ENCODE measurements at regions not wholly inside any gene's neighbourhood (a gene's known extent, or its start where the extent isn't known, plus 50 kb on each side); places are given as distances from the start of the nearest gene placed in this dataset.
"Not testable (repeated sequence)": the region's sequence is repeated elsewhere in the genome, so short reads cannot be mapped to it uniquely, and the experiment has no call there.

DNA sequence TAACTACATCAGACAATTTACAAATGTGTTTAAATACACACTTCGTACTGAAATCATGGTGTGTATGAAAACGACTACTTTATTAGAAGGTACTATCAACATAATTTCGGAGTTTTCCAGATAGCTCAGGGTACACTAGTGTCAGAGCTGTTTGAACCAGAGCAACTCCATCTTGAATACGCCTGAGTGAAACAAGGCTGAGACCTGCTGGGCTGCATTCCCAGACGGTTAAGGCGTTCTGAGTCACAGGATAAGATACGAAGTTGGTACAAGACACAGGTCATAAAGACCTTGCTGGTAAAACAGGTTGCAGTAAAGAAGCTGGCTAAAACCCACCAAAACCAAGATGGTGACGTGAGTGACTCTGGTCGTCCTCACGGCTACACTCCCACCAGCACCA lies 167.6 kb downstream of the THBS2 start:
- no peak for FAIRE-seq
- no peak overlapping the region for H3K27ac ChIP-seq
- 67% methylated on average over 10 of the region's 10 CpGs for WGBS (ENCODE audit: missing lambda C conversion rate)
- H3K4me3 ChIP-seq = no peak overlapping the region
- CTCF ChIA-PET = interaction anchor here (0.9 kb wide), 1 partner anchor 120 kb away, joined by 3 read pairs; no protein-coding TSS in a partner anchor
- no peaks in the 10 kb centered on the region for H3K4me1 ChIP-seq
- H3K4me2 ChIP-seq = no peak overlapping the region
- peaks cover 6% of the 10 kb centered on the region; the same call in 1 of the 3 replicates for H3K9me3 ChIP-seq
- no peak for TF ChIP-seq EP300 (IDR thresholded peaks at IDR 0.05)
- TF ChIP-seq, protein P1, sequence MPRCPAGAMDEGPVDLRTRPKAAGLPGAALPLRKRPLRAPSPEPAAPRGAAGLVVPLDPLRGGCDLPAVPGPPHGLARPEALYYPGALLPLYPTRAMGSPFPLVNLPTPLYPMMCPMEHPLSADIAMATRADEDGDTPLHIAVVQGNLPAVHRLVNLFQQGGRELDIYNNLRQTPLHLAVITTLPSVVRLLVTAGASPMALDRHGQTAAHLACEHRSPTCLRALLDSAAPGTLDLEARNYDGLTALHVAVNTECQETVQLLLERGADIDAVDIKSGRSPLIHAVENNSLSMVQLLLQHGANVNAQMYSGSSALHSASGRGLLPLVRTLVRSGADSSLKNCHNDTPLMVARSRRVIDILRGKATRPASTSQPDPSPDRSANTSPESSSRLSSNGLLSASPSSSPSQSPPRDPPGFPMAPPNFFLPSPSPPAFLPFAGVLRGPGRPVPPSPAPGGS (IDR thresholded peaks at IDR 0.05) = no peak
- TF ChIP-seq GATA3 (IDR thresholded peaks at IDR 0.05; ENCODE audit: borderline replicate concordance) = no peak
- TF ChIP-seq TFCP2L1 (CRISPR knock-in tag; IDR thresholded peaks at IDR 0.05) = no peak
- no peak for TF ChIP-seq ZSCAN20 (CRISPR knock-in tag; IDR thresholded peaks at IDR 0.05)
- no peak for TF ChIP-seq NPAS2 (CRISPR knock-in tag; IDR thresholded peaks at IDR 0.05; ENCODE audit: borderline replicate concordance)
- ATAC-seq = no peak
- POLR2A ChIA-PET = no interaction called here
- no peak for DNase-seq (ENCODE audit: low read depth in 1 of 2, low spot score in 1 of 2)

DNA sequence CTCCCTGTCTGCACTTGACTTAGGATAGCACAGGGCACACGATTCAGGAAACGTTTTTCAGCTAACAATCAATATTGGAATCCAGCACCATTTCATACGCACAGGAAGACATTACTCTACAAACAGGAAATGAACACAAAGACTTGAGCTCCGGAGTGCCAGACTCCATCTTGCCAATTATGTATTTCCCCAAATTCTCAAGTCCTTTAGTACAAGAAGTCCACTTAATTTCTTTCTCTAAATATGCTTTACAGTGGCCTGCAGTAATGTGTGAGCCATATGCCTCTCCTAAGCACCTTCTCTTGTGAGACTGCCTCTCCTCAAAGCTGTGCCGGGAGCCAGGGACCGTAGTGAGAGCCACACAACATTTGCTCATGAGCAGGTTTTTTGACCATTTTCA lies 168.2 kb downstream of the THBS2 start:
- FAIRE-seq (no peak), DNase-seq (ENCODE audit: low read depth in 1 of 2, low spot score in 1 of 2) (no peak), ATAC-seq (no peak)
- Histone ChIP-seq H3K4me1 (no peaks in the 10 kb centered on the region), H3K27ac (no peak overlapping the region), H3K4me2 (no peak overlapping the region), H3K4me3 (no peak overlapping the region), H3K9me3 (0 out of 3 replicates have a peak, but pooled peaks cover under 1% of the 10 kb centered on the region)
- TF ChIP-seq FOXS1 (CRISPR knock-in tag; IDR thresholded peaks at IDR 0.05) = no peak
- TF ChIP-seq HDAC2 (IDR thresholded peaks at IDR 0.05) = no peak
- TF ChIP-seq EP300 (IDR thresholded peaks at IDR 0.05) = no peak
- no peak for TF ChIP-seq CBX8 (IDR thresholded peaks at IDR 0.05)
- TF ChIP-seq HOXB13 (CRISPR knock-in tag; IDR thresholded peaks at IDR 0.05; ENCODE audit: low read depth) = no peak
- no peak for TF ChIP-seq ZC3H11A (IDR thresholded peaks at IDR 0.05)
- TF ChIP-seq HOXB5 (CRISPR knock-in tag; IDR thresholded peaks at IDR 0.05) = no peak
- WGBS (ENCODE audit: missing lambda C conversion rate) = 82% methylated on average over 6 of the region's 6 CpGs
- POLR2A ChIA-PET = no interaction called here
- CTCF ChIA-PET = interaction anchor here (0.9 kb wide), 1 partner anchor 120 kb away, joined by 3 read pairs; no protein-coding TSS in a partner anchor

DNA sequence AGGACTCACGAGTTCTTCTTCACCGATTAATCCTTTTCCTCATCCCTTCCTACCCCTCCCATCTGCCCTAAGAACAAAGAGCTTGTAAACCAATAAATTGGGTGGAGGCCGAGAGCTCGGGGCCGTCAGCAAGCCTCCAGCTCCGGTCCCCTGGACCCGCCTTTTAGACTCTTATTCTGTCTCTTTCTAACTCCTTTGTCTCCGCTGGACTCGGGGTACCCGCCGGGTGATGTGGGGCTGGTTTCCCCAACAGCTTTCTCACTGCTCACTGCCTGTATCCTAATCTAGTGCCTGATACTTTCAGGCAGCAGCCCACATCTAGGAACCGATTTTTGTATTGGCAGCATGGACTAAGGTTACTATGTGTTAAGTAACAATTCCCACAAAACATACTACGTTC lies 169.1 kb downstream of the THBS2 start:
- H3K9me3 ChIP-seq; ATAC-seq; DNase-seq (ENCODE audit: low read depth in 1 of 2, low spot score in 1 of 2); H3K27ac ChIP-seq; H3K4me2 ChIP-seq; H3K4me1 ChIP-seq; FAIRE-seq; POLR2A ChIA-PET; H3K4me3 ChIP-seq: not testable (repeated sequence)
- CTCF ChIA-PET = interaction anchor here (0.6 kb wide), 1 partner anchor 20 kb away, joined by 3 read pairs; no protein-coding TSS in a partner anchor
- WGBS (ENCODE audit: missing lambda C conversion rate) = 85% methylated on average over 13 of the region's 13 CpGs

DNA sequence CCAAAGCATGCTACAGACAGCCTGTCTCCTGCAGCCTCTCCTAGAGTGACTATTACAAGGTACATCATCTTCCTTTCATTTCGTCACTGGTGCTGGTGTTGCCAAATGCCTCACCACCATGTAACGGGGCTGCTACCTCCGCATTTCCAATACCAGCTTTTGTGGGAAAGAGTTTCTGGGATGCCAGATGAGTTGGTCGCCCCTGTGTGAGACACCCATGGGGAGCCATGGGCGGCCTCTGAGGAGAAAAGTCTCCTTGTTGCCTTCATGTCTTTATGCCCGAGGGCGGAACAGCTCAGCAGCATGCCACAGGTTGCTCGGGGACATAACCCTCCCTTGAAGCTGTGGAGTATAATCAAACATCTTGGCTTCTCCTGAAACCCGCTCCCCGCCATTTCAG lies 169.6 kb downstream of the THBS2 start:
- Histone ChIP-seq H3K4me1 (no peaks in the 10 kb centered on the region), H3K4me3 (no peak overlapping the region), H3K4me2 (no peak overlapping the region), H3K27ac (no peak overlapping the region), H3K9me3 (no peaks in the 10 kb centered on the region)
- 71% methylated on average over 7 of the region's 10 CpGs for WGBS (ENCODE audit: missing lambda C conversion rate)
- ATAC-seq (no peak), FAIRE-seq (no peak), DNase-seq (ENCODE audit: low read depth in 1 of 2, low spot score in 1 of 2) (no peak)
- no peak for TF ChIP-seq HOXB5 (CRISPR knock-in tag; IDR thresholded peaks at IDR 0.05)
- TF ChIP-seq, protein P2, sequence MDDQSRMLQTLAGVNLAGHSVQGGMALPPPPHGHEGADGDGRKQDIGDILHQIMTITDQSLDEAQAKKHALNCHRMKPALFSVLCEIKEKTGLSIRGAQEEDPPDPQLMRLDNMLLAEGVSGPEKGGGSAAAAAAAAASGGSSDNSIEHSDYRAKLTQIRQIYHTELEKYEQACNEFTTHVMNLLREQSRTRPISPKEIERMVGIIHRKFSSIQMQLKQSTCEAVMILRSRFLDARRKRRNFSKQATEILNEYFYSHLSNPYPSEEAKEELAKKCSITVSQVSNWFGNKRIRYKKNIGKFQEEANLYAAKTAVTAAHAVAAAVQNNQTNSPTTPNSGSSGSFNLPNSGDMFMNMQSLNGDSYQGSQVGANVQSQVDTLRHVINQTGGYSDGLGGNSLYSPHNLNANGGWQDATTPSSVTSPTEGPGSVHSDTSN (IDR thresholded peaks at IDR 0.05) = no peak
- no peak for TF ChIP-seq EHF (CRISPR knock-in tag; IDR thresholded peaks at IDR 0.05)
- TF ChIP-seq POLR2A (IDR thresholded peaks at IDR 0.05; ENCODE audit: low read length) = no peak
- TF ChIP-seq, protein P3, sequence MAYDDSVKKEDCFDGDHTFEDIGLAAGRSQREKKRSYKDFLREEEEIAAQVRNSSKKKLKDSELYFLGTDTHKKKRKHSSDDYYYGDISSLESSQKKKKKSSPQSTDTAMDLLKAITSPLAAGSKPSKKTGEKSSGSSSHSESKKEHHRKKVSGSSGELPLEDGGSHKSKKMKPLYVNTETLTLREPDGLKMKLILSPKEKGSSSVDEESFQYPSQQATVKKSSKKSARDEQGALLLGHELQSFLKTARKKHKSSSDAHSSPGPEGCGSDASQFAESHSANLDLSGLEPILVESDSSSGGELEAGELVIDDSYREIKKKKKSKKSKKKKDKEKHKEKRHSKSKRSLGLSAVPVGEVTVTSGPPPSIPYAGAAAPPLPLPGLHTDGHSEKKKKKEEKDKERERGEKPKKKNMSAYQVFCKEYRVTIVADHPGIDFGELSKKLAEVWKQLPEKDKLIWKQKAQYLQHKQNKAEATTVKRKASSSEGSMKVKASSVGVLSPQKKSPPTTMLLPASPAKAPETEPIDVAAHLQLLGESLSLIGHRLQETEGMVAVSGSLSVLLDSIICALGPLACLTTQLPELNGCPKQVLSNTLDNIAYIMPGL (CRISPR knock-in tag; IDR thresholded peaks at IDR 0.05; ENCODE audit: borderline replicate concordance) = no peak
- TF ChIP-seq RCOR1 (IDR thresholded peaks at IDR 0.05; ENCODE audit: low read depth, low read length) = no peak
- no peak for TF ChIP-seq MYC (IDR thresholded peaks at IDR 0.05; ENCODE audit: borderline replicate concordance, low read length)
- TF ChIP-seq, protein P4, sequence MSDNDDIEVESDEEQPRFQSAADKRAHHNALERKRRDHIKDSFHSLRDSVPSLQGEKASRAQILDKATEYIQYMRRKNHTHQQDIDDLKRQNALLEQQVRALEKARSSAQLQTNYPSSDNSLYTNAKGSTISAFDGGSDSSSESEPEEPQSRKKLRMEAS (IDR thresholded peaks at IDR 0.05) = no peak
- no peak for TF ChIP-seq FOXS1 (CRISPR knock-in tag; IDR thresholded peaks at IDR 0.05)
- TF ChIP-seq ESRRA (IDR thresholded peaks at IDR 0.05; ENCODE audit: borderline replicate concordance, low read length) = no peak
- TF ChIP-seq, protein P5, sequence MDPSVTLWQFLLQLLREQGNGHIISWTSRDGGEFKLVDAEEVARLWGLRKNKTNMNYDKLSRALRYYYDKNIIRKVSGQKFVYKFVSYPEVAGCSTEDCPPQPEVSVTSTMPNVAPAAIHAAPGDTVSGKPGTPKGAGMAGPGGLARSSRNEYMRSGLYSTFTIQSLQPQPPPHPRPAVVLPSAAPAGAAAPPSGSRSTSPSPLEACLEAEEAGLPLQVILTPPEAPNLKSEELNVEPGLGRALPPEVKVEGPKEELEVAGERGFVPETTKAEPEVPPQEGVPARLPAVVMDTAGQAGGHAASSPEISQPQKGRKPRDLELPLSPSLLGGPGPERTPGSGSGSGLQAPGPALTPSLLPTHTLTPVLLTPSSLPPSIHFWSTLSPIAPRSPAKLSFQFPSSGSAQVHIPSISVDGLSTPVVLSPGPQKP (IDR thresholded peaks at IDR 0.05; ENCODE audit: low read depth, low read length) = no peak
- TF ChIP-seq, protein P1 (IDR thresholded peaks at IDR 0.05) = no peak
- TF ChIP-seq GATA3 (IDR thresholded peaks at IDR 0.05; ENCODE audit: borderline replicate concordance) = no peak
- no peak for TF ChIP-seq MAFK (IDR thresholded peaks at IDR 0.05; ENCODE audit: partially characterized antibody)
- TF ChIP-seq RAD21 (conservative IDR thresholded peaks at IDR 0.05 in 1 of 2, IDR thresholded peaks at IDR 0.05 in 1 of 2) = no peak
- TF ChIP-seq CHD2 (IDR thresholded peaks at IDR 0.05; ENCODE audit: low read length, partially characterized antibody) = no peak
- CTCF ChIA-PET = interaction anchor here (0.6 kb wide), 1 partner anchor 19 kb away, joined by 3 read pairs; no protein-coding TSS in a partner anchor
- POLR2A ChIA-PET = no interaction called here

All from A549 (cell line).